AML-193 (cell line): ENCODE measurements at regions not wholly inside any gene's neighbourhood (a gene's known extent, or its start where the extent isn't known, plus 50 kb on each side); places are given as distances from the start of the nearest gene placed in this dataset.

Experiments
- DNase-seq, 2 experiments: peaks; one replicate each; lab custom pipeline; 2025; lab: John Stamatoyannopoulos, UW

- DNase-seq = peak; percentile 37 to 47
These were observed 76.4 kb upstream of the STT3B start for GRCh38 chr3:31456373-31456772.

- no peak for DNase-seq
These were observed 71.3 kb upstream of the STT3B start for GRCh38 chr3:31461426-31461825.

GRCh38 chr3:31462050-31462569 is 70.6 kb upstream of the STT3B start:
- DNase-seq = peak; percentile 77 to 82

- DNase-seq = no peak
These were observed 66.7 kb upstream of the STT3B start for GRCh38 chr3:31465999-31466398.

- no peak for DNase-seq
These were observed 65.9 kb upstream of the STT3B start for GRCh38 chr3:31466866-31467265.

GRCh38 chr3:31468433-31468832 is 64.3 kb upstream of the STT3B start:
- DNase-seq = no peak

- DNase-seq = no peak
These were observed 63.3 kb upstream of the STT3B start for GRCh38 chr3:31469385-31469784.

- DNase-seq = no peak
These were observed 60.0 kb upstream of the STT3B start for GRCh38 chr3:31472479-31473390.

GRCh38 chr3:31476209-31476608 is 56.5 kb upstream of the STT3B start:
- no peak for DNase-seq

- DNase-seq = no peak
These were observed 53.3 kb upstream of the STT3B start for GRCh38 chr3:31479431-31479830.

- DNase-seq = no peak
These were observed 51.0 kb upstream of the STT3B start for GRCh38 chr3:31481697-31482096.

- no peak for DNase-seq
These were observed 50.1 kb upstream of the STT3B start for GRCh38 chr3:31482493-31483200.
